GM19467 (cell line): ENCODE measurements at regions not wholly inside any gene's neighbourhood (a gene's known extent, or its start where the extent isn't known, plus 50 kb on each side); places are given as distances from the start of the nearest gene placed in this dataset.
"Not testable (repeated sequence)": the region's sequence is repeated elsewhere in the genome, so short reads cannot be mapped to it uniquely, and the experiment has no call there.

Source experiments
- ATAC-seq: cut with Tn5 transposase; IDR thresholded peaks from one replicate; pipeline ENCODE4 v1.9.1; 2021; ENCODE audit warnings: mild to moderate bottlenecking, moderate library complexity; ENCODE audit not compliant: unreplicated experiment

- ATAC-seq: not testable (repeated sequence)
Measured at GRCh38 chr6:134791243-134791843, 158.6 kb downstream of the ALDH8A1 start.

GRCh38 chr6:134787261-134787877, 162.5 kb downstream of the ALDH8A1 start:
- no peak for ATAC-seq

DNA sequence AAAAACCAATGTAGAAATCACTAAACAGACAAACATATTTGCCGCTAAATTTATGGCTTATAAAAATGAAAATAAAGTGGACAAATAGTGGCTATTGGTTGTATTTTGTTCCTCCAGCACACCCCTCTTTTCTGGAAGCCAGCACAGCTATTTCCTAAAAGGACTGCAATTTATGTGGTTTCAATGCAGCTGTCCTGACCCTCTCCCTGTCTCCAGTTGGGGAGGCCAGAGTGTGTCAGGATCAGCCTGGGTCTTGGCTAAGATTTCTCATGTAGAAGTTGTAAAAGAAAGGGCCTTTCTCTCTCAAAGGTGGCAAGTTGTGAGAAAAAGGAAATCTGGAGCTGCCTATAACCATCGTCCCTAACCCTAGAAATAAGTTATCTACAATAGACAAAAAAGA, 165.6 kb downstream of the ALDH8A1 start:
- no peak for ATAC-seq

GRCh38 chr6:134778431-134778830, 171.5 kb downstream of the ALDH8A1 start:
- no peak for ATAC-seq

DNA sequence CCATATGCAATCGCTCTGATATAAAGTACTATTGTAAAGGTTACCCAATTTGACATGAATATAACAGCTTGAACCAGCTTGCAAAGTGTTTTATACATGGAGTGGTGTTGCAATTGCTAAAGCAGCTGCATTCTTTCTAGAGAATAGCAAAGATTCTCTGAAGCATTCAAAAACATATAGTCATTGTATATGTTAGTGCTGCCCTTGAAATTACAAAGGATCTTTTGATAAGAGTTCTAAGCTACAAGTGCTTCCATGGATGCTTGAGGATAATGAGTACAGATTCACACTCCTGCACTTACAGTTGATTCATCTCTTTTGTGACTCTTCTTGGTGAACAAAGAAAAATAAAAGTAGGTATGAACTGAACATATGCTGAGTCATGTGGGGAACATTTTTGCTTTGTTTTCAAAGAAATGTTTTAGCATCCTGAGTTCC, 175.7 kb downstream of the ALDH8A1 start:
- ATAC-seq: no peak

- no peak for ATAC-seq
Measured at GRCh38 chr6:134772671-134773360, 177.1 kb downstream of the ALDH8A1 start.

DNA sequence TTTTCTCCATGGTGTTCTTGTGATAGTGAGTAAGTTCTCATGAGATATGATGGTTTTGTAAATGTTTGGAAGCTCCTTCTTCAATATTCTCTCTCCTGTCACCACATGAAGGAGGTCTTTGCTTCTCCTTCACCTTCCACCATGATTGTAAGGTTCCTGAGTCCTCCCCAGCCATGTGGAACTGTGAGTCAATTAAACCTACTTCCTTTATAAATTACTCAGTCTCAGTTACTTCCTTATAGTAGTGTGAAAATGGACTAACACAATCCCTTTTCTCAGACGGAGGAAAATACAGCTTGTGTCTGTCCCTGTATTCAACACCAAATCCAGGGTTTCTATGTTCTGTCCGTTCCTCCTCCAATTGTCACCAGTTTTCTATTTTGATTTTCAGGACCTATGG, 181.0 kb downstream of the ALDH8A1 start:
- no peak for ATAC-seq

- ATAC-seq: no peak
Measured at GRCh38 chr6:134766497-134766896, 183.4 kb downstream of the ALDH8A1 start.

DNA sequence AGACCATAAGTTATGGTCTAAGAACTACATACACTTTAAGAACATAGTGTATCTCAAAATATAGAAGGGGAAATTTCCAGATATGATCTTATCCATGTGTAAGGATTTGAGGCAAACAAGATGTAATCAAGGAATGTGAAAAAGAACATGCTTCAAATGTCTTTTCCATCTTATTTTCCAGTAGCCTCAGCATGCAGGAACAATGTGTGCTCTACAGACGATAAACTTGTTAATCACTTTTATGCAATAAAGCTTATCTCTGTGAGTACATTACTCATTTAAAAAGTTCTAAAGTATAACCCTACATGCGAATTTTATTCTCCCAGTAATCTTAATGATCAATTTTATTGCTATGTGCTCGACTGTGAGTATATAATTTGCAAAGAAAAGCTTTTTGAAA, 185.2 kb downstream of the ALDH8A1 start:
- no peak for ATAC-seq

- not testable (repeated sequence) for ATAC-seq
Measured at GRCh38 chr6:134763575-134763974, 186.3 kb downstream of the ALDH8A1 start.

DNA sequence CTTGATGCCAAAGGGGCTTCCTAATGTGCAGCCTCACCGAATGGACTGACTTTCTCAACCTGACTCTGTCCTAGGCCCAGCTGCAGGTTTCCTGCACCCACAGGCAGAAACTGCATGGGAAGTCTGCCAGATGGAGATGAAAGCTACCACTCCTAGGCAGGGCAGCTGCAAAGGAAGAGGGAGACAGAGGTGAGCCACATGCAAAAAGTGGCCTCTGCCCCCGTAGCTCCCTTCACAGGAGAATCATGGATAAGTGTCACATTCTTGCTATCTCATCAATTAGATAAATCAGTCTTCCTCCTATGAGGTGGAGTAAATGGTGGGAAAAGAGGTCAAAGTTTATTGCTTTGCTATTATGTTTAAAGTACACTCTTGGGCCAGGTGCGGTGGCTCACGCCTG, 191.3 kb downstream of the ALDH8A1 start:
- ATAC-seq: no peak

- ATAC-seq: no peak
Measured at GRCh38 chr6:134757911-134758361, 192.0 kb downstream of the ALDH8A1 start.

DNA sequence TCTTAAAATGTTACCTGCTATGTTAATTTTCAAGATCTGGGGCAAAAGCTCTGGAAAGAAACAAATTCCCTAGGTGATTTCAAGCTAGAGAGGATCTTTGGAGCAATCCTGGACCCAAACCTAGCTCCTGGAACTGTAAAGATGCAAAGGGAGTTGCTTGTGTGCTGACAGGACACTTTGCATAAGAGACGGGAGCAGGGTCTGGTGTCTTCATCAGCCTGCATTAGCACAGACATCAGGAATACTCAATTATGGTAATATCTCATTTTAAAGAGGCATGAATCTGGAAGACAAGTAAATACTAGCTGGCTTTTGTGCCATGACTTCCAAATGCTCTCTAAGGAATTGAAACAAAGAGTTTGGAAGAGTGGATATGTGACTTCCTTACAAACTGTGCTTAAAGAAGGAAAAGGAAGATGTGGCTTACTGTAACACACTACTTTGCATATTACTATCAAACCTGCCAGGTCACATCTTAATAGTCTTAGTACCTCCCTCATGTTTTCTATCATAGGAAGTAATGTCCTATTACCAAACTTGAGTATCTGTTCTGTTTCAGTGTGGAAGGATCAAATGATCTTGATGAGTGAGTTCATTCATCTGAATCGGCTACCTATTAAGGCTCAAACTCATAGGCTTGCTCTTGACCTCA, 193.4 kb downstream of the ALDH8A1 start:
- no peak for ATAC-seq

- no peak for ATAC-seq
Measured at GRCh38 chr6:134754013-134754690, 195.7 kb downstream of the ALDH8A1 start.

GRCh38 chr6:134753001-134753400, 196.9 kb downstream of the ALDH8A1 start:
- no peak for ATAC-seq

DNA sequence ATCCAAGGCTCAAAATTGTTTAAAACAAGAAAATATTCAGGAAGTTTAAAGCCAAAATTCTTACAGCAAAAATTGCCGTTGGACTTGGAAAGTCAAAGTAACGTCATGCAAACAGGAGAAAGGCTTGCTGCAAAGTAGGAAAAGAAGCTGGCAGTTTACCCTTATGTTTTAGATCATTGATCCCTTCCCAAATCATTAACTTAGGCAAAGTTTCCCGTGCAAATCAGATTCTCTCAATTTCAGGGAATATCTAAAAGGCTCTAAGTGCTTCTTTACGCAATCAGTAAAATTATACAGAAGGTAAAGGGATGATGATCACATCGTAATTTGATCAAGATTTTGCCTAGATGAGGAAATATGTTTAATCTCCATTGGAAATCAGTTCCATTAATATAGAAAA, 197.5 kb downstream of the ALDH8A1 start:
- ATAC-seq: no peak

DNA sequence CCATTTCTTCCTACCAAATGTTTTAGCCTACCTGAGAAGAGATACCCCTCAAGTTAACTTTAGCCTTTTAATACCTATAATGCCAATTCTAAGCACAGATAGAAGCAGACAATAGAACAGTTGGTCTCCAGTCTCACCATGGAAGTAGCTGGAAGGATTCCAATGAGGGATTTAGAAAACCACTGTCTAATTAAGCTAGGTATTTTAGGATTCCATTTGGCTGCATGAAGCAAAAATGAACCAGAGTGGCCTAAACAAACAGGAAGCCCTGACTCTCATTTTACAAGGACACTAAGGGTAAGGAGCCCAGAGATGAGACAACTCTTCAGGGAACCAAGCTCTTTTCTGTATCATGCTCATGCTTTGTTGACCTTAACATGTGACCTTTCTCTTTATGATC, 199.2 kb downstream of the ALDH8A1 start:
- no peak for ATAC-seq

- ATAC-seq: no peak
Measured at GRCh38 chr6:134748484-134748883, 201.4 kb downstream of the ALDH8A1 start.

DNA sequence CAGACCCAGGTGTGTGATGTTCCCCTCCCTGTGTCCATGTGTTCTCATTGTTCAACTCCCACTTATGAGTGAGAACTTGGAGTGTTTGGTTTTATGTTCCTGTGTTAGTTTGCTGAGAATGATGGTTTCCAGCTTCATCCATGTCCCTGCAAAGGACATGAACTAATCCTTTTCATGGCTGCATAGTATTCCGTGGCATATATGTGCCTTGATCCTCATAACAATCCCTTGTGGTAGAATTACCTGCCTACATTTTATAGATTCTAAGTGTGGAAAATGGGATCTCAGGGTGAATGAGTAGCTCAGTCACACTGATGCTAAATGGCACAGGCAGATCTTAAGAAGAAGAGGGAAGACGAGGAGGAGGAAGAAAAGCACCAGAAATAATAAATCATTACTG, 202.7 kb downstream of the ALDH8A1 start:
- not testable (repeated sequence) for ATAC-seq

- no peak for ATAC-seq
Measured at GRCh38 chr6:134746140-134746539, 203.8 kb downstream of the ALDH8A1 start.

- not testable (repeated sequence) for ATAC-seq
Measured at GRCh38 chr6:134745192-134745591, 204.7 kb downstream of the ALDH8A1 start.
